ENCODE measurements at regions not wholly inside any gene's neighbourhood (a gene's known extent, or its start where the extent isn't known, plus 50 kb on each side); places are given as distances from the start of the nearest gene placed in this dataset.
A peak's percentile ranks its signal among the peaks of the same experiment; 100 is the strongest.

- Histone ChIP-seq H3K36me3 (replicated peaks in 1 of 2; ENCODE audit: control insufficient read depth in 1 of 2, insufficient read depth in 2 of 2, low read length in 2 of 2) (no peaks in the 10 kb centered on the region), H3K27ac (ENCODE audit: low read depth in 1 of 2, low read length in 2 of 2) (no peak overlapping the region), H4K20me1 (ENCODE audit: insufficient read depth, low read length) (no peaks in the 10 kb centered on the region), H3K9ac (ENCODE audit: insufficient read depth, low read length, poor library complexity, severe bottlenecking) (no peak overlapping the region), H3K4me1 (ENCODE audit: control insufficient read depth in 1 of 2, insufficient read depth in 2 of 2, low read length in 2 of 2) (no peaks in the 10 kb centered on the region), H3K79me2 (ENCODE audit: insufficient read depth, low read length) (no peaks in the 10 kb centered on the region), H3K9me3 (replicated peaks in 1 of 2; ENCODE audit: control insufficient read depth in 1 of 2, insufficient read depth in 1 of 2, low read length in 2 of 2) (no peaks in the 10 kb centered on the region), H3K4me3 (replicated peaks in 1 of 3; ENCODE audit: low read depth in 2 of 3, low read length in 3 of 3) (no peak overlapping the region), H3K27me3 (ENCODE audit: control insufficient read depth in 2 of 2, insufficient read depth in 2 of 2, low read length in 2 of 2) (no peaks in the 10 kb centered on the region), H3K4me2 (replicated peaks; ENCODE audit: extremely low read depth, low read length, poor library complexity, severe bottlenecking) (no peak overlapping the region), H2AFZ (ENCODE audit: insufficient read depth, low read depth, low read length, poor library complexity, severe bottlenecking) (no peak overlapping the region)
- H3K4me3 Mint-ChIP-seq, result no peak overlapping the region
- WGBS (ENCODE audit: insufficient coverage), result no CpG with 5 or more reads among the region's 1 CpG
- H3K4me1 Mint-ChIP-seq, result peaks cover 10% of the 10 kb centered on the region
- intact Hi-C loops (cut with micrococcal nuclease), result no loop called here
- no peak for TF ChIP-seq CTCF (IDR thresholded peaks at IDR 0.05)
- peak overlapping the region in 2 of 7 donors; percentile 37 to 47 for H3K27ac Mint-ChIP-seq
- DNase-seq, result no peak
- no peaks in the 10 kb centered on the region for H3K36me3 Mint-ChIP-seq
- H3K9me3 Mint-ChIP-seq, result no peaks in the 10 kb centered on the region
- peaks cover 0 to 1% (median 0%) of the 10 kb centered on the region in 3 donors for H3K27me3 Mint-ChIP-seq (ENCODE audit: low read depth in 3 of 3)
These were observed 97.3 kb upstream of the NAMPT start for GRCh38 chr7:106382129-106382528.

GRCh38 chr7:106381252-106381651 is 96.5 kb upstream of the NAMPT start:
- peaks cover 10% of the 10 kb centered on the region for H3K4me1 Mint-ChIP-seq
- H3K9me3 Mint-ChIP-seq, result no peaks in the 10 kb centered on the region
- H3K4me3 ChIP-seq (replicated peaks in 1 of 3; ENCODE audit: low read depth in 2 of 3, low read length in 3 of 3), result no peak overlapping the region
- intact Hi-C loops (cut with micrococcal nuclease), result no loop called here
- H3K9ac ChIP-seq (ENCODE audit: insufficient read depth, low read length, poor library complexity, severe bottlenecking), result no peak overlapping the region
- no peaks in the 10 kb centered on the region for H3K36me3 Mint-ChIP-seq
- no peak overlapping the region for H3K27ac ChIP-seq (ENCODE audit: low read depth in 1 of 2, low read length in 2 of 2)
- no peak for TF ChIP-seq CTCF (IDR thresholded peaks at IDR 0.05)
- H3K4me3 Mint-ChIP-seq, result no peak overlapping the region
- peaks cover 0 to 1% (median 0%) of the 10 kb centered on the region in 3 donors for H3K27me3 Mint-ChIP-seq (ENCODE audit: low read depth in 3 of 3)
- no peaks in the 10 kb centered on the region for H3K4me1 ChIP-seq (ENCODE audit: control insufficient read depth in 1 of 2, insufficient read depth in 2 of 2, low read length in 2 of 2)
- H2AFZ ChIP-seq (ENCODE audit: insufficient read depth, low read depth, low read length, poor library complexity, severe bottlenecking), result no peak overlapping the region
- no peak for DNase-seq
- no peaks in the 10 kb centered on the region for H3K36me3 ChIP-seq (replicated peaks in 1 of 2; ENCODE audit: control insufficient read depth in 1 of 2, insufficient read depth in 2 of 2, low read length in 2 of 2)
- no peak overlapping the region for H3K4me2 ChIP-seq (replicated peaks; ENCODE audit: extremely low read depth, low read length, poor library complexity, severe bottlenecking)
- H4K20me1 ChIP-seq (ENCODE audit: insufficient read depth, low read length), result no peaks in the 10 kb centered on the region
- 100% methylated on average over 1 of the region's 2 CpGs for WGBS (ENCODE audit: insufficient coverage)
- H3K27ac Mint-ChIP-seq, result no peak overlapping the region
- H3K9me3 ChIP-seq (replicated peaks in 1 of 2; ENCODE audit: control insufficient read depth in 1 of 2, insufficient read depth in 1 of 2, low read length in 2 of 2), result no peaks in the 10 kb centered on the region
- no peaks in the 10 kb centered on the region for H3K79me2 ChIP-seq (ENCODE audit: insufficient read depth, low read length)
- H3K27me3 ChIP-seq (ENCODE audit: control insufficient read depth in 2 of 2, insufficient read depth in 2 of 2, low read length in 2 of 2), result no peaks in the 10 kb centered on the region
